SH-SY5Y (cell line): ENCODE measurements at regions not wholly inside any gene's neighbourhood (a gene's known extent, or its start where the extent isn't known, plus 50 kb on each side); places are given as distances from the start of the nearest gene placed in this dataset.

Experiments used
- GATA2 ChIP-seq: IDR thresholded peaks from 2 replicates; pipeline ENCODE4 v1.6.1; 2011; ENCODE audit warnings: mild to moderate bottlenecking, low read depth, low read length
- GATA3 ChIP-seq: IDR thresholded peaks from 2 replicates; pipeline ENCODE4 v1.6.1; 2011; ENCODE audit warnings: low read depth, mild to moderate bottlenecking, low read length, moderate library complexity

DNA sequence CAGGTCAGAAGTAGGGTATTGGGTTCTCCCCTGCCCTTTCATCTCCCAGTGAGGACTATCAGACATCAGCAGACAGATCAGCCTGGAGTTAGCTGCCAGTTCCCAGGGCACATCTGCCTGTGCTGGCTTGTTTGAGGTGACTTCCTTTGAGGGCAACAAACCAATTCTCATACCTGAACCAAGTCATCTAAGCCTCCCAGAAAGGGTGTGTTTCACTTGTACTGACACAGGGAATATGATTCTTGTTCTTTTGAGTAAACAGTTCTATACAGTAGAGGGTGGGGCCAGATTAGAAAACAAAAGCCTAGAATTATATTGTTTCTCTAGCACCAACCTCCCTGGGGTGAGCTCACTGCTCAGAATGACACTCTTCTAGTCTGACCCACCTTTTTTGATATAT lies 591.9 kb downstream of the SLC4A3 start:
- TF ChIP-seq GATA2 (no peak), GATA3 (no peak)
